Stimulated activated memory B cell treated with anti-CD40 and anti-IgM and Interleukin-4, amounts not matched to agents 10 μg/mL and 1 μg/mL and 100 μg/mL, for 72 hours (primary cell): ENCODE measurements at regions not wholly inside any gene's neighbourhood (a gene's known extent, or its start where the extent isn't known, plus 50 kb on each side); places are given as distances from the start of the nearest gene placed in this dataset.
A peak's percentile ranks its signal among the peaks of the same experiment; 100 is the strongest.
"Not testable (repeated sequence)": the region's sequence is repeated elsewhere in the genome, so short reads cannot be mapped to it uniquely, and the experiment has no call there.

Source experiments
- ATAC-seq: fragments of 150-1000 bp; cut with Tn5 transposase; 2 replicates; pipeline ENCODE4 v1.10.0; 2021
- H3K27ac Mint-ChIP-seq: one replicate; pipeline ENCODE4 v1.8.0; 2022; ENCODE audit warnings: mild to moderate bottlenecking, mixed read lengths
- H3K27me3 Mint-ChIP-seq: one replicate; pipeline ENCODE4 v1.8.0; 2022; ENCODE audit warnings: mixed read lengths
- H3K36me3 Mint-ChIP-seq: one replicate; pipeline ENCODE4 v1.8.0; 2022; ENCODE audit warnings: mixed read lengths
- H3K4me1 Mint-ChIP-seq: one replicate; pipeline ENCODE4 v1.8.0; 2022; ENCODE audit warnings: mixed read lengths
- H3K4me3 Mint-ChIP-seq: one replicate; pipeline ENCODE4 v1.8.0; 2022; ENCODE audit warnings: mild to moderate bottlenecking, moderate library complexity, mixed read lengths
- H3K9me3 Mint-ChIP-seq: one replicate; pipeline ENCODE4 v1.8.0; 2022; ENCODE audit warnings: mixed read lengths

DNA sequence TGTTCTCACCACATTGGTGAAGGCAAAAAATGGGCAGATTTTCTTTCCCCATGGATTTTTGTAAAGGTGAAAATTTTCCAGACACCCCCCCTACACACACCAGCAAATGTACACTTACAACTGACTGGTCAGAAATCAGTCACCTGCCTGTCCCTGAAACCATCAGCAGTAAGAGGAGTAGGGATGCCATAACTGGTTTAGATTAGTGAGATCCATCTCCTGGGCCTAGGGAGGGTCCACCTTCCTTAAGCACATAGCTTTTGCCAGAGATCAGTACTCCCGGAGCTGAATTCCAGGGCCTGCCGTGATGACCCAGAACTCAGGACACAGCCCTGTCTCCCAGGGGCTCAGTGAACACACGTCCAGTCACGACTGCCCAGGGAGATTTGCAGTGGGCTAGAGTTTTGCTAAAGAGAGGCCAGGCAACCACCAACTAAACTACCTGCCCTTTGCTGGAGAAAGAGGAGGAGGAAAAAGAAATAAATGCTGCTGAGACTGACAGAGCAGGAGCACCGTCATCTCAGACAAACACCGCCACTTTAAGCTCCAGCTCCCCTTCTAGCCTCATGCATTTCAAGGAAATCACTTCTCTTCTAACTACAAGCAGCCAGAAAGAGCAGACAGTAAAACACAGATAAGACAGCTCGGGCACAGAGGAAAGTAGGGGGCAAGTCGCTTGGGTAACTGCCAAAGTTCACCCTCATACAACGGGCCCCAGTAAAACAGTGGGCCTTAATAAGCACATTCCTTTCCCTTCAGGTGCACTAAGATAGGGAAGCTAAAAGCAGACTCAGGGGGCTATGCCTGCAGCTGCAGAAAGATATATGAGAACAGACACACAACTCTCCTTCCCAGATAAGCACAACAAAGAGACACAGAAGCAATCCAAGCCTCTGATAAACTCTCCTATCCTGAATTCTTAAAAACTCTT, 82.6 kb upstream of the SPTLC3 start:
- H3K27me3 Mint-ChIP-seq = no peaks in the 10 kb centered on the region

DNA sequence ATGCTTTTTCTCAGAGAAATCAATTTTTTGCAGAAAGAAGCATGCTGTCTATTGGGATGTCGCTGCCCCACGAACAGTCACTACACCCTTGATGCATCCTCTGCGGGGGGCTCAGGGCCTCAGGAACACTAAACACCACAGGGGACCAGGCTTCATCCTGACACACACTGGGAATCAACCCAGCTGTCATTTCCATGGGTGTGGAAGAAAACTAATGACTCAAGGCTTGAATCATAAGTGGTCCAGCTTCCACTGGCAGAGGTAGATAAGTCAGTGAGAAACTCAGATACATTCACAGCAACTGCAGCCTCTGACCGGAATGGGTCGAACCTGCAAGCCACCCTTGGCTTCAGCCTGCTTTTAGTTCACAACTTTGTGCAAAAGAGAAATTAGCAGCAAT, 81.3 kb upstream of the SPTLC3 start:
- Mint-ChIP-seq H3K36me3 (no peaks in the 10 kb centered on the region), H3K9me3 (no peaks in the 10 kb centered on the region), H3K27ac (no peak overlapping the region), H3K4me1 (peaks cover 5% of the 10 kb centered on the region), H3K4me3 (no peak overlapping the region), H3K27me3 (no peaks in the 10 kb centered on the region)
- no peak for ATAC-seq

More for the DNA sequence above, 82.6 kb upstream of the SPTLC3 start:
- H3K4me3 Mint-ChIP-seq = no peak overlapping the region
- peaks cover 5% of the 10 kb centered on the region for H3K9me3 Mint-ChIP-seq
- H3K27ac Mint-ChIP-seq = no peak overlapping the region
- no peak for ATAC-seq
- peaks cover 5% of the 10 kb centered on the region for H3K4me1 Mint-ChIP-seq
- H3K36me3 Mint-ChIP-seq = no peaks in the 10 kb centered on the region

DNA sequence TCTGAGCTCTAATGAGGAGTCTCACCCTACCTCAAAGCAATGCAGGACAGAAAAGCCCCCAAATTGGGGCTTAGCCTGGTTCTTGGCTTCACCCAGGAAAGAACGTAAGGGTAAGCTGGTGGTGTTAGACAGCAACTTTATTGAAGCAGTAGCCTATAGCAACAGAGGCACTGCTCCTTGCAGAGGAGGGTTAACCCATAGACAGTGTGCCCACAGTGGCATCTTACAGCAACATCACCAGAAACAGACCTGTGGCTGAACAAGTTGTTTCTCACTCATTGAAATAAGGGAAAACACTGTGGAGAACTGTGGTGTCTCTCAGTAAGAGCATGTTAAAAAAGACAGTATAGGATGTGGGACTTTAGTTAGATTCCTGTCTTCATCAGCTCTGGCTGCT, 80.4 kb upstream of the SPTLC3 start:
- Mint-ChIP-seq H3K4me1 (peaks cover 5% of the 10 kb centered on the region), H3K9me3 (no peaks in the 10 kb centered on the region), H3K27me3 (no peaks in the 10 kb centered on the region), H3K4me3 (no peak overlapping the region), H3K36me3 (no peaks in the 10 kb centered on the region), H3K27ac (no peak overlapping the region)
- no peak for ATAC-seq

DNA sequence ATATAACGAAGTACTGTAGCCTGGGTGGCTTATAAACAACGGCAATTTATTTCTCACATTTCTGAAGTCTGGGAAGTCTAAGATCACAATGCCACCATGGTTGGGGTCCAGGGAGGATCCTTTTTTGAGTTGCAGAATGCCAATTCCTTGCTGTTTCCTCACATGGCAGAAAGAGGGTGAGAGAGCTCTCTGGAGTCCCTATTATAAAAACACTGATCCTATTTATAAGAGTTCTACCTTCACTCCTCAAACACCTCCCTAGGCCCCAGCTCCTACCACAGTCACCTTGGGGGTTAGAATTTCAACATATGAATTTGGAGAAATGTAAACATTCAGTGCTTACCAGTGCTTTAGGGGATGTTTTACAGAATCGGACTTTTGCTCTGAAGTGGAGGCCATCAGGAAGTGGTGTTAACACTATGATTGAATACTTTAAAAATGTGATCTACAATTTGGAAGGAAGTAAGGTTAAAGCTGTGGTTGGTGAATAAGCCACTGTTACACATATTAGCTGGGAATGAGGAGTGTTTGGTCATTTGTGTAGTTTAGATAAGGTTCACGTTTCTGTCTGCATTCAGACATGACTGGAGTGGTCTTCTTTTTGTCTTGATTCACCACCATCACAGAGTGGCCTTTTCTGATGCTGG, 79.9 kb upstream of the SPTLC3 start:
- Mint-ChIP-seq H3K36me3 (no peaks in the 10 kb centered on the region), H3K9me3 (no peaks in the 10 kb centered on the region), H3K4me3 (no peak overlapping the region), H3K4me1 (peaks cover 5% of the 10 kb centered on the region), H3K27ac (no peak overlapping the region), H3K27me3 (no peaks in the 10 kb centered on the region)
- ATAC-seq = no peak

DNA sequence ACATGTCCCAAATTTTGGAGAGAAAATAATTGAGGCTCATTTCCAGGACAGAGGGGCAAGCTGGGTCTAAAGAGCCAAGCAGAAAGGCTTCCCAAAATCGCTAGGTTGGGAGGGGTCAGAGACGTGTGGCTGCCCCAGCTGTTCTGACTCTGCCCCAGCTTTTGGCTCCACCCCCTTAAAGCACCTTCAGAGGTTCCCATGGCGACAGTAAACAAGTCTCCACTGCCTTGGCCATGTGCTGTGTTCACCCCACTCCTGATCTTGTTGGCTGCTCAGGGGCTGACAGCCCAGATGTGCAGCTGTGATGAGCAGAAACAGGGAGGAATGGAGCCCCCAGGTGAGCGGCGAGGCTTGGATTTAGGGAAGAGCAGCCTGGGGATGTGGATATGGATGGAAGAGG, 72.8 kb upstream of the SPTLC3 start:
- no peaks in the 10 kb centered on the region for H3K36me3 Mint-ChIP-seq
- H3K9me3 Mint-ChIP-seq = no peaks in the 10 kb centered on the region
- no peak for ATAC-seq
- no peaks in the 10 kb centered on the region for H3K4me1 Mint-ChIP-seq
- no peak overlapping the region for H3K4me3 Mint-ChIP-seq
- no peak overlapping the region for H3K27ac Mint-ChIP-seq
- no peaks in the 10 kb centered on the region for H3K27me3 Mint-ChIP-seq

DNA sequence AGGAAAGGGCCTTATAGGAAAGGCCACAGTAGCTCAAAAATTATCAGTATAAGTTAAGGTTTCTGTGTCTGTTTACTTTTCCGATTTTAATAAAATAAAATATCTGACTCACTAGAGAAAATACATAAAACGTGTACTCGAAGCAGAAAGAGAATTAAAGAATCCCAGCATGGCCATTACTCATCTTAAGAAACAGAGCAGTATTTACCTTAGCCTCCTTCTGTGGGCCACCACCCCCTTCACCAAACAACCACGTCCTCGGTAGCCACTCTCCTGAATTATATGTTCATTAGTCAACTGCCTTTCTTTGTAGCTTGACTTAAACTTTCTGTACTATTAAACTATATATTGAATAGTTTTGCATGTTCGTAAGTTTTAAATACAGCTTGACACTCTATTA, 72.2 kb upstream of the SPTLC3 start:
- H3K4me1 Mint-ChIP-seq = no peaks in the 10 kb centered on the region
- H3K36me3 Mint-ChIP-seq = no peaks in the 10 kb centered on the region
- H3K9me3 Mint-ChIP-seq = no peaks in the 10 kb centered on the region
- no peak overlapping the region for H3K4me3 Mint-ChIP-seq
- no peaks in the 10 kb centered on the region for H3K27me3 Mint-ChIP-seq
- H3K27ac Mint-ChIP-seq = no peak overlapping the region
- ATAC-seq = no peak

DNA sequence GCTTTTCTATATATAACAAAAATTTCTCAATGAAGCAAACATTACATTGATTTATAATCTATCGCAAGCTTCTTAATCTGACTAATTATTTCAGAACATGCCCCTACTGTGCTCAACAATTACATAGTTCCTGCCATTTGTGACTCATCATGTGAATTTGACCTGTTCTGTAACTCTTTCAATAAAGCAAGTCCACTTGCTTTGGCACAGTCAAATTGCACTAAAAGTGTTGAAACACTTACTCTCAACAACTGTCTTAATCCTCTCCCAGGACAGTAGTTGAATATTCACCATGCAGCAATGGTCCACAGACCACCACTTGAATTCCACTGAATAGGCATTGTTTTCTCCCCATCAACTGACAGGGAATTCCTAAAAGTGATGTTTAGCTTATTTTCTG, 67.7 kb upstream of the SPTLC3 start:
- H3K27me3 Mint-ChIP-seq = no peaks in the 10 kb centered on the region
- no peaks in the 10 kb centered on the region for H3K36me3 Mint-ChIP-seq
- H3K4me3 Mint-ChIP-seq = no peak overlapping the region
- H3K27ac Mint-ChIP-seq = no peak overlapping the region
- no peak for ATAC-seq
- H3K4me1 Mint-ChIP-seq = no peaks in the 10 kb centered on the region
- H3K9me3 Mint-ChIP-seq = peaks cover 3% of the 10 kb centered on the region

DNA sequence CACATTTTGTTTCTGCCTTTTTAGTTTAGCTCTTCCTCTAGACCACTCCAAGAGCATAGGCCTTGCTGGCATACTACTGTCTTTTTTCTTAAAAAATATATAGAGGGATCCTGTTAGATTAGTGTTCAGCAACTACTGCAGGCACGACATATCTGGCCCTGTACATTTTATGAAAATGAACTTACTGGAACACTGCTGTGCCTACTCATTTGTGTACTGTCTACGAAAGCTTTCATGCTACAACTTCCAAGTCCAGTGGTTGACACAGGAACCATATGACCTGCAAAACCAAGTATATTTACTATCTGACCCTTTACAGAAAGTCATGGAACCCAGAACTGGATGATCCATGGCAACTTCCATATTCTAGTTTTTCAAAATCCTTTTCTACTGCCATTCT, 66.6 kb upstream of the SPTLC3 start:
- no peaks in the 10 kb centered on the region for H3K36me3 Mint-ChIP-seq
- H3K27me3 Mint-ChIP-seq = no peaks in the 10 kb centered on the region
- ATAC-seq = no peak
- H3K27ac Mint-ChIP-seq = no peak overlapping the region
- H3K4me1 Mint-ChIP-seq = no peaks in the 10 kb centered on the region
- H3K4me3 Mint-ChIP-seq = no peak overlapping the region
- H3K9me3 Mint-ChIP-seq = peaks cover 3% of the 10 kb centered on the region

DNA sequence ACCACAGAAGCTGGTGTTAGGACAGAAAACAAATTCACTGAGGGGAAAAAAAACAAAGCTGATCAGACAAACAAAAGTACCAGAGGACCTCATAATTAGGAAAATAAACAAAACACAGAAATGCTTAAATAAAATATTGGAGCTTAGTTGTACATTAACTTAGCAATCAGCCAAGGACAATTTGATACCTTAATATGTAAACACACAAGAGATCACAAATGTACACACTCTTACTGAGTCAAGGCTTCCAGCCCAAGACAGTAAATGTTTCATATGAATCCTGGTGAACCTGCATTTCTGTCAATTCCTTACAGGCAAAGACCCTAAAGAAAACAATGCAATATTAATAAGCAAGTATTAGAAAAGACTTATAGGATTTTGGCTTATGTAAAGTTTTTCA, 62.0 kb upstream of the SPTLC3 start:
- H3K4me3 Mint-ChIP-seq = no peak overlapping the region
- peaks cover 3% of the 10 kb centered on the region for H3K9me3 Mint-ChIP-seq
- no peak overlapping the region for H3K27ac Mint-ChIP-seq
- ATAC-seq = no peak
- no peaks in the 10 kb centered on the region for H3K27me3 Mint-ChIP-seq
- H3K36me3 Mint-ChIP-seq = no peaks in the 10 kb centered on the region
- no peaks in the 10 kb centered on the region for H3K4me1 Mint-ChIP-seq

DNA sequence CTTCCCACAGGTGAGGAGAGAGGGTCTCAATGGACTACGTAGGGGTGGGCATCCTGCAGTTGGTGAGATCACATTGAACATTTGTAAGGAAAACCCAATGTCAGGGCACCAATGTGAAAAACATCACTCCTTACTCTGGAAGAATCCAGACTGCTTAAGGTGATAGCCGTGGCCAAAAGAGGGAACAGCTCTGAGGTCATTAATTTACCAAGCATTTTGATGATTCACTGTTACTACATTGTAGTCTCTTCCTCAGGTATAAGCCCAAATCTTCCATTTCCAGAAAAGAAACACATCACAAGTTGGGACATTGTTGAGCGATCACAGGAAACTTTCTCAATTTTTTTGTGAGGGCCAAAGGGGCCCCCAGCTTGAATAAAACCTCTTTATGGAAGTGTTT, 61.1 kb upstream of the SPTLC3 start:
- peaks cover 3% of the 10 kb centered on the region for H3K9me3 Mint-ChIP-seq
- no peak overlapping the region for H3K4me3 Mint-ChIP-seq
- H3K36me3 Mint-ChIP-seq = no peaks in the 10 kb centered on the region
- ATAC-seq = no peak
- no peaks in the 10 kb centered on the region for H3K27me3 Mint-ChIP-seq
- no peak overlapping the region for H3K27ac Mint-ChIP-seq
- H3K4me1 Mint-ChIP-seq = no peaks in the 10 kb centered on the region

DNA sequence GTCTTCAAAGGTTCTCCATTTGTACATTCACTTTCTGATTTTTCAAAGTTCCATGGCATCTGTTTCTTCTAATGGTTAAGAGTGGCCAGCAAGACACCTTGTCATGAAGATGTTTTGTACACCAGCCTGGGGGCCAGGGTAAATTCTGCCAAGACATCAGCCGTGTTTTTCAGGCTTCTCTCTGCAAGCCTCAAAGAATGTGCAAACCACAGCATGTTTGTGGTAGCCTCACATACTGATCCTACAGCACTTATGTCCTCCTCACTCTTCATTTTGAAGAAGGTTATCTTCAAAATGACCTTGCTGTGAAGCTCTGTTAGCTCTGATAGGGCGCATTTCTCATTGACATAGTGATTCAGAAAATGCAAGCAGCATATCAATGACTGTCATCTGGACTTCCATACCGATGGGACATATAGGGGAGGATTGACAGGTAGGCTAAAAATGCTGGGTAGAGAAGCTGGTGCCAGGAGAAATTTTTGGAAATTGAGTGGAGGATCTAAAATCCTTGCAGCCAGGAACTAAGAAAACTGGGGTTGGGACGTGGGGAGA, 59.3 kb upstream of the SPTLC3 start:
- Mint-ChIP-seq H3K27me3 (no peaks in the 10 kb centered on the region), H3K9me3 (peaks cover 3% of the 10 kb centered on the region), H3K4me3 (no peak overlapping the region), H3K36me3 (no peaks in the 10 kb centered on the region), H3K27ac (no peak overlapping the region), H3K4me1 (no peaks in the 10 kb centered on the region)
- peak; percentile 12 for ATAC-seq

DNA sequence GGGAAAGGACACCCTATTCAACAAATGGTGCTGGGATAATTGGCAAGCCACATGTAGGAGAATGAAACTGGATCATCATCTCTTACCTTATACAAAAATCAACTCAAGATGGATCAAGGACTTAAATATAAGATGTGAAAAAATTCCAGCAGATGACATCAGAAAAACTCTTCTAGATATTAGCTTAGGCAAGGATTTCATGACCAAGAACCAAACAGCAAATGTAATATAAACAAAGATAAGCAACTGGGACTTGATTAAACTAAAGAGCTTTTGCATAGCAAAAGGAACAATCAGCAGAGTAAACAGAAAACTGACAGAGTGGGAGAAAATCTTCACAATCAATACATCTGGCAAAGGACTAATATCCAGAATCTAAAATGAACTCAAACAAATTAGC, 54.5 kb upstream of the SPTLC3 start:
- not testable (repeated sequence) for ATAC-seq, H3K27ac Mint-ChIP-seq, H3K9me3 Mint-ChIP-seq, H3K4me1 Mint-ChIP-seq, H3K27me3 Mint-ChIP-seq, H3K4me3 Mint-ChIP-seq, H3K36me3 Mint-ChIP-seq

DNA sequence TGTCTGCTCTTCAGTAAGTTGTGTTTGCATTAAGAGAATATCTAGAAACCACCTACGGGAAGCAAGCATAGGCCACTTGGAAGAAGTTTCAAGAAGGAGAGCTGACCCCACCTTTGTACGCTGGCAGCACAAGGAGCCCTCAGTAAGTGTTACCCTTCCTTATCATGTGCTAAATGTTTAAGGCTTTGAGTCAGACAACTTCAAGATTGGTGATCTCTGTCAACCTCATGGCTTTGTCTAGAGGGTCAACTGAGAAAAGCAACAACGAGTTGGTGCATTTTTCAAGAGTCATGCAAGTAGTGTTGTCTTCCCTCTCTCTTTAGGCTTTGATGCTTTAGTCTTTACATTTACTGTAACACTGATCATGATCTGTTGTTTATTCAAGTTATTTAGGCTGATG, 53.2 kb upstream of the SPTLC3 start:
- ATAC-seq = no peak
- H3K4me1 Mint-ChIP-seq = no peaks in the 10 kb centered on the region
- H3K27ac Mint-ChIP-seq = no peak overlapping the region
- no peaks in the 10 kb centered on the region for H3K36me3 Mint-ChIP-seq
- no peaks in the 10 kb centered on the region for H3K27me3 Mint-ChIP-seq
- H3K4me3 Mint-ChIP-seq = no peak overlapping the region
- no peaks in the 10 kb centered on the region for H3K9me3 Mint-ChIP-seq

DNA sequence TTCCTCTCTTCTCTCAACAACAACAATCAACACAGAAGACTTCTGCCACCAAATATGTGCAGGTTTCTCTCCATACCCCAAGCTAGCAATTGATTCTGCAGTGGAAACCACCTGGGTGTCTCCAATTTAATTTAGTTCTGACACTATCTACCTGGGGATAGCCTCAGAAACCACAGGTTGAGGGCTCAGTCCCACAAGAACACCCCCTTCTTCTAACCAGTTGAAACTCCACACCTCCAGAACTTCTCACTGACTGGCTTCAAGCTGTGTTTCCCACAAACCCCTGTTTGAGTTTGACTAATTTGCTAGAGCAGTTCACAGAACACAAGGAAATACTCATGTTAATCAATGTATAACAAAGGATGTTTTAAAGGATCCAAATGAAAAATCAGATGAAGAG, 52.5 kb upstream of the SPTLC3 start:
- no peaks in the 10 kb centered on the region for H3K4me1 Mint-ChIP-seq
- H3K27me3 Mint-ChIP-seq = no peaks in the 10 kb centered on the region
- no peaks in the 10 kb centered on the region for H3K36me3 Mint-ChIP-seq
- H3K9me3 Mint-ChIP-seq = no peaks in the 10 kb centered on the region
- ATAC-seq = no peak
- no peak overlapping the region for H3K4me3 Mint-ChIP-seq
- no peak overlapping the region for H3K27ac Mint-ChIP-seq

DNA sequence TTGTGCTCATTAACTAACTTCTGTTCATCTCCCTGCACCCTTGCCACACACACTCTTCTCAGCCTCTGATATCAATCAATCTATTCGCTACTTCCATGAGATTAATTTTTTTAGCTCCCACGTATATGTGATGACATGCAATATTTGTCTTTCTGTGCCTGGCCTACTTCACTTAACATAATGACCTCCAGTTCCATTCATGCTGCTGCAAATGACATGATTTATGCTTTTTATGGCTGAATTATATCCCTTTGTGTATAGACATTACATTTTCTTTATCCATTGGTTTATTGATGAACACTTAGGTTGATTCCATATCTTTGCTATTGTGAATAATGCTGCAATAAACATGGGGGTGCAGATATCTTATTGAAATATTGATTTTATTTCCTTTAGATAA, 50.8 kb upstream of the SPTLC3 start:
- Mint-ChIP-seq H3K9me3 (no peaks in the 10 kb centered on the region), H3K4me3 (no peak overlapping the region), H3K27me3 (no peaks in the 10 kb centered on the region), H3K4me1 (no peaks in the 10 kb centered on the region), H3K27ac (no peak overlapping the region), H3K36me3 (no peaks in the 10 kb centered on the region)
- no peak for ATAC-seq
